ENCODE measurements at regions not wholly inside any gene's neighbourhood (a gene's known extent, or its start where the extent isn't known, plus 50 kb on each side); places are given as distances from the start of the nearest gene placed in this dataset.

DNA sequence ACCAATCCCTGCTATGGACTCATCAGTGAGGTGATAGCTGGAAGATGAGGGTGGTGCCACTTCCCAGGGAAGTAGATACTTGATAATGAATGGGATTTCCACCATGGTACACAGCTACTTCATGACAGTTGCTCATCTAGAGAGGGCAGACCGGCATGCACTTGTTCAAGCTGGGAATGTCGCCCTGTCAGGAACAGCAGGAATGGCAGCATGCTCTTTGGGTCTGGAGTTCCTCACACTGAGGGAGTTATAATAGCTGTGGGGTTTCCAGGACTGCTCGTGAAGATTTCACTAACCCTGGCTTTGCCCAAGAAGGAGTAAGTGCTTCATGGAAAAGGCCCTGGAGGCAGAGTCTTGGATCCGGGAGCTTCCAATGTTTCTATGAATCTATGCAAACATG is 129.2 kb downstream of the PSMG1 start:
- no peak for DNase-seq (ENCODE audit: low read depth in 3 of 3)

- DNase-seq (ENCODE audit: low read depth in 3 of 3), result no peak
Observed at GRCh38 chr21:39053126-39053525, 130.1 kb downstream of the PSMG1 start.

GRCh38 chr21:39052718-39053117 is 130.5 kb downstream of the PSMG1 start:
- no peak for DNase-seq (ENCODE audit: low read depth in 3 of 3)

DNA sequence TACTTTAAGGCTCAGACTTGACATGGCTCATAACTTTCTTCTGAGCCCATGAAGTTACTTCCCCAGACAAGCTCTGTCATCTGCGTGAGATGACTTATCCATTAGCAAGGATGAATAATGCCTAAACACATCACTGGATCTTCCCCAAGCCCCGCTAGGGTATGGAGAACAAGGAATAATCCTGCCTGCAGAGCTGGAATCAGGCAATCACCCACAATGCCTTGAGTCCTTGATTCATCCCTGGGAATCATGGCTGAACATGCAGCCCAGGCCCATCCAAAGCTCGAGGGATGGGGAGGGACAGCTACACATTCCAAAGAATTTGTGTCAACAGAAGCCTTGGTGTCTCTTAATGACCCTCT is 131.7 kb downstream of the PSMG1 start:
- no peak for DNase-seq (ENCODE audit: low read depth in 3 of 3)

DNA sequence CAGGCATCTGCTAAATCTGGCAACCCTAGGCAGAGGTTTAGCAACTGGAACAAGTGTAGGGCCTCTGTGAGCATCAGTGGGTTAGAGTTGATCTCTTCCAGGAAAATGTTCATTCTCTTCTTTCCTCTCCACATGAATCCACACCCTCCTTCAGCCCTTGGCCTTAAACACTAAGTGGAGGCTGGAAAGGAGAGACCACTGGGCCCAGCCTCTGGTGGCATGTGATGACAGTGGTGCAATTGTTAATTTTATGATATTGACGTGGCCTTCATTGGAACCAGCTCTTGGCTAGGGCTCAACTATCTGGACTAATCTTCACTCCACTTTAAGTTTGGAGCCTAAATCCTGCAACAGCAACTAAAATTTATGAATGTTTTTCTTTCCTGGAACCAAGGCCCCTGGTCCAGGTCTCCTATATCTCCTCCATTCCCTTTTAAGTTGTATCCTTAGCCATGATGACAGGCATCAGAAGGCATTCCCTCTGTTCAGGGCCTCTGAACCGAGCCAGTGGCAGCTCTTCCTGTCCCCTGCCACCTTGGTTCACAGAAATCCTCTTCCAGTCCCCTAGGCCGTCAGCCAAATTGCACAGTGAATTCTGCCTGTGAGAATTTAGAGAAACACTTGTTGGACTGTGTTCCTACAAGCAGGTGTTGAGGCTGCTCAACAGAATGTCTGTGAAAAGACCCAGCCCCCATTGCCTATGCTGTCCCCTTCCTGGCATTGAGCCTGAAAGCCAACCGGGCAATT is 132.2 kb downstream of the PSMG1 start:
- no peak for DNase-seq (ENCODE audit: low read depth in 3 of 3)

DNA sequence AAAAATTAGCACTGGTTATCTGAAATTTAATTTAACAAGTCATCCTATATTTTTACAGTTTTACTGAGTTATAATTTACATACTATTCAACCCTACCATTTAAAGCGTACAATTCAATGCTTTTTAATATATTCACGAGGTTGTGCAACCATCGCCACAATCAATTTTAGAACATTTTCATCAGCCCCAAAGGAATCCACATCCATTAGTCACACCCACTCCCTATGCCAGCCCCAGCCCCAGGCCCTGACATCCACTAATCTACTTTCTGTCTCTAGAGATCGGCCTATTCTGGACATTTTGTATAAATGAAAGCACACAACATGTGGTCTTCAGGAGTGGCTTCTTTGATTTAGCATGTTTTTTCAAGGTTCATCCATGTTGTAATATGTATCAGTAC is 134.7 kb downstream of the PSMG1 start:
- DNase-seq (ENCODE audit: low read depth in 3 of 3), result no peak

GRCh38 chr21:39048064-39048463 is 135.2 kb downstream of the PSMG1 start:
- no peak for DNase-seq (ENCODE audit: low read depth in 3 of 3)

DNA sequence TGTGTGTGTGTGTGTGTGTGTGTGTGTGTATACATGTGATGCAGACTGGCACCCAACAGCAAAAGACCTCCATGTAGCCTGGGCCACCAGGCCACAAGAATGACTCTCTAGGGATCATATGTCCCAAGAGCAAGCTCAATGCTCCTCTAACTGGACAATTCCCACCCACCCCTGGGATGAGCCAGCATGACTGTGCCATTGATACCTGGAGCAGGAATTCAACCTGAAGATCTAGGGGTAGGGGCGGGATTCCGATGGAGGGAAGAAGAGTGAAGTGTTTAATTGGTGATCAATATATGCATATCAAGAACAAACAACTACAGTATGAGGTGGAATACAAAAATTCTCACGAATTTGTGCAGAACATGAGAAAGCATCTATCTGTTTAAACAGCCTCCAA is 136.2 kb downstream of the PSMG1 start:
- DNase-seq (ENCODE audit: low read depth in 3 of 3), result no peak

GRCh38 chr21:39046236-39046916 is 136.9 kb downstream of the PSMG1 start:
- no peak for DNase-seq (ENCODE audit: low read depth in 3 of 3)

DNA sequence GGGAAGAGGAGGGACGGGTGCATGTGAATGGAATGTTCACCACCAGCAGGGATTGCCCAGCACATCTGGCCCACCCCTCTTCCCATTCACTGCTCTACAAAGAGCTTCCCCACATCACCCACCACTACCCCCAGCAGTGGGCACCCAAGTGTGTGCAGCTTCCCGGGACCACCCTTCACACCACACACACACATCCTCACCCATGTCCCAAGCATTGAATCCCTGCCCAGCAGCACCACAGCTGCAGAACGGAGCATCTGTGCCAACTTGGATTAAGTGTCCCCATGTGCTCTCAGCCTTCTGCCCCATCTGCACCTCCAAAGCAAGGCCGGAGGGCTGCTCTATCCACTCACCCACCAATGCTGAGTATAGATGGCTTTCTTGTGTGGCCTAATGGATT is 141.4 kb downstream of the PSMG1 start:
- DNase-seq (ENCODE audit: low read depth in 3 of 3), result no peak

- DNase-seq (ENCODE audit: low read depth in 3 of 3), result no peak
Observed at GRCh38 chr21:39040494-39041110, 142.6 kb downstream of the PSMG1 start.

GRCh38 chr21:39037807-39038405 is 145.3 kb downstream of the PSMG1 start:
- DNase-seq (ENCODE audit: low read depth in 3 of 3), result no peak

DNA sequence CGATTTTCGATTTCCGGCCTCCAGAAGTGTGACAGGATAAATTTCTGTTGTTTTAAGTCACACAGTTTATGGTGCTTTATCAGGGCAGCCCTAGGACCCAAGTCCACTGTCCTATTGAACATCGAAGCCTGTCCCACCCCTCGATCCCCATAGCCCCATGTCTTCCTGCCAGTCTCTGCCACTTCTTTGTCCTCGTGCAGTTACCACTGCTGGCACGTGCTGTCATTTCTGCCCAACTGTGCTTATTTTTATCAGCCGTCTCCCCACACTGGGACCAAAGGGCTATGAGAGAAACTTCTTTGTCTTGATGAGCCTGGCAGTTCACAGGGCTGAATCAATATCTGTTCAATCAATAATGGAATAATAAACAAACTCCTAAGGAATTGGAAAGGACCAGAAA is 146.7 kb downstream of the PSMG1 start:
- DNase-seq (ENCODE audit: low read depth in 3 of 3), result no peak

- no peak for DNase-seq (ENCODE audit: low read depth in 3 of 3)
Observed at GRCh38 chr21:39034590-39035536, 148.4 kb downstream of the PSMG1 start.

DNA sequence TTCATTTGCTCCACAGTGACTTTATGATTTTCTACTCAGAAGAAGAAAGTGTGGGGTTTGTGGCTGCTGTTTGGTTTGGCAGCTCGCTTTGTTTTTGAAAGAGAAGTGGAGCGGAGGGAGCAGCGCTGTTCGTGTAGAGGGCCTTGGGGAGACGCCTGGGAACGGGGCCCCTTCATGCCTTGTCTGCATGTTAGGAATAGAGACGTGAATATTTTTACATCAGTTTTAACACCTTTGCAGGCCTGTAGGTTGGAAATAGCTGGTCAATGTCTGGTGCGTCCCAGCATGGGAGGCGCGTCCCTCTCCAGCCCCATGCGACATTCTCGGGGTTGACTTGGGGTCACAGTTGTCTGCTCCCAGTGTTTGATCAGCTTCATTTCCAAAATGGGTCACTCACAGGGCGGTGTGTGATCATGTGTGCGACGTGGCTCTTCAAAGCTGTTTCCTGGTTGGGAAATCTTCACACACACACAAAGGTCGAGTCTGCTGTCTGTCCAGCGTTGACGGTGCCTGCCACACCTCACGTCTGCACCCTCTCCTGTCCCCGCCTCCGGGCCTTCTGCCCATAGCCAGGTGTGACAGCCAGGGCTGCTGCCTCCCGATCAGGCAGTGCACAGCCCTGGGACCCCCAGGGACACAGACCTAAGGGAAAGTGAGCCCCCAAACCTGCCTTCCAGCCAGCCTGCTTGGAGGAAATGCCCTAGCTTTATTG is 149.2 kb downstream of the PSMG1 start:
- no peak for DNase-seq (ENCODE audit: low read depth in 3 of 3)

DNA sequence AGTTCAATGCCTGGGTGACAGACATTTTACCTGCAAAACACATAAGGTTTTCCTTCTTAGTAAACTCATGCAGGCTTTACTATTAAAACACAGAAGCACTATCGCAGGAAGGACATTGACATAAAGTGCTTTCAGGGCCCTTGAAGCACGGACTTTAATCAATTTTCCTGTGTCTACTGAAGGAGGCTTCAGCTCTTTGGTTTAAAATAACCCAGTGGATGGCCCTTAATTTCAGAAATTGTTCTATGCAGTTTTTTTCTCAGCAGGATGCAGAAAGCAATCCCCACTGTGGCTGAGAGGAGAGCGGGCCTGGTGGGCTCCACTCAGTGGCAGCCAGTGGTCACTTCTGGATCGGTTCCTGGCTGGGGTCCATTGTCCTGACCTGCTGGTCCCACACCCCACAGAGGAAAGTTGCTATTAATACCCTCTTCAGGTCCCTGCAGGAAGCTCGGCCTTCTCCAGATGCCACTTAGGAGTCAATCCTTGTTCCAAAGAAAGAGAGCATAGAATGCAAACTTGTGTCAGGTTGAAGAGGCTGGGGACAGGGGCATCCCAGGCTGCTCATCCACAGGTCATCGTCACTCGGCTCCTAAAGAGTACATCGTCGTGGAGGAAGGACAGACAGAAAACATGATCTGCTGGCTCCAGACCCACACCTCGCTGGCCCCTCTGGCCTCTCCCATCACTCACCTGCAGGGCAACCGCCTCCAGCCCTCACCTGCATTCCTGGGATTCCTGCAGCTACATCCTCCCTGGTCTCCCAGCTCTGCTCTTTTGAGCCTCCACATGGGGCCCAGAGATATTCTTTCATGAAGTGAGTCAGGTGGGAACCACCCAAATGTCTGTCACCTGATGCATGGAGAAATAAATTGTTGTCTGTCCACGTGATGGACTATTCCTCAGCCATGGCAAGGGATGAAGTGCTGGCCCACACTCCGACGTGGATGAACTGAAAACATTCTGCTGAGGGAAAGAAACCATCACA is 153.1 kb downstream of the PSMG1 start:
- no peak for DNase-seq (ENCODE audit: low read depth in 3 of 3)

DNA sequence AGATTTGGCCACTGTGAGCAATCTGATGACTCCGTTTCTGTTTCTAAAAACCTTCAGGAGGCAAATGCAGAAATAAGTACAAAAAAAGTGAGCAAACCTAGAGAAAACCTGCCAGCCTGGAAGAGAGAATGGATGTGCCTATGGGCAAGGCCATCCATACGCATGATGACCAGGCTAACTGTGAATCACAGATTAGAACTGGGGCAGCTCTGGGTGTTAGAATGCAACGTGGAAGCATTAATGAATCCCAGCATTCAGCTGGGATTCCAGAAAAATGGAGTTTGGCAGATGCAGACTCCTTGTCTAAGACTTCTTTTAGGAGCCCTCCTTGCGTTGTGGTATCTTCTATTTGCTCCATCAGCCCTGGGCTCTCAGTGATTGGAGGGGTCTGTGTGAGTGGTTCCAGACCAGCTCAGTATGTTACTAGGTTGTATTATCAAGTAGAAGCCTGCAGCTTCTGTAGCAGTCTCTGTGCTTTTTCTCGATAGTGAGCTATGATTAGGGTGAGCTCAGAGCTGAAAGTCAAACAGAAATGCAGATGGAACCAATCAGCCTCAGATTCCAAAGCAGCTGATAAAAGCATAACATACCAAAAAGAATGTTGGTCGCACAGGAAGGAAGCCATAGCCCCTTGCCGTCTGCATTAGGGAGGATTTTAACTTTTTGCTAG is 154.0 kb downstream of the PSMG1 start:
- DNase-seq (ENCODE audit: low read depth in 3 of 3), result no peak

- DNase-seq (ENCODE audit: low read depth in 3 of 3), result no peak
Observed at GRCh38 chr21:39025198-39025597, 158.1 kb downstream of the PSMG1 start.

DNA sequence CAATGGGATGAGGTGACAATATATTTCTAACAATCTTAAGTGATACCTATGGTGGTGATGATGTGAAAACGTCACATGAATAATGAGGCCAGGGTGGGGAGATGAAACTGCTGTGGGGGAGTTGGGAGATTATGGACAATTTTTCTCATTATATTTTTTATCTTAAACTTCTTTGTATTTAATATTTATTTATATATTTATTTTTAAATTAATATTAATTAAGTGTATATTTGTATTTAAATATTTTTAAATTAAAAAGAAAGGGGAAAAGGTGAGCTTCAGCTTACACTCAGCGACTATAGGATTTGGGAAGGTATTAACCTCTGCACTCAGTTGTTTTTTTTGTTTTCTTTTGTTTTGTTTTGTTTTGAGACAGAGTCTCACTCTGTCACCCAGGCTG is 158.7 kb downstream of the PSMG1 start:
- DNase-seq (ENCODE audit: low read depth in 3 of 3), result no peak
